Rectal smooth muscle tissue (tissue), 1 donor: ENCODE measurements at regions not wholly inside any gene's neighbourhood (a gene's known extent, or its start where the extent isn't known, plus 50 kb on each side); places are given as distances from the start of the nearest gene placed in this dataset.

Source experiments
- H3K27ac ChIP-seq: one replicate; pipeline ENCODE4 v1.7.0; 2013; ENCODE audit warnings: low read depth, low read length, inconsistent platforms
- H3K27me3 ChIP-seq: one replicate; pipeline ENCODE4 v1.7.0; 2013; ENCODE audit warnings: low read length; ENCODE audit not compliant: control insufficient read depth, insufficient read depth
- H3K36me3 ChIP-seq: one replicate; pipeline ENCODE4 v1.7.0; 2013; ENCODE audit warnings: low read length; ENCODE audit not compliant: control insufficient read depth, insufficient read depth
- H3K4me1 ChIP-seq: one replicate; pipeline ENCODE4 v1.7.0; 2013; ENCODE audit warnings: low read length; ENCODE audit not compliant: control insufficient read depth, insufficient read depth
- H3K4me3 ChIP-seq: one replicate; pipeline ENCODE4 v1.7.0; 2013; ENCODE audit warnings: low read length
- H3K9ac ChIP-seq: one replicate; pipeline ENCODE4 v1.7.0; 2013; ENCODE audit warnings: low read length

DNA sequence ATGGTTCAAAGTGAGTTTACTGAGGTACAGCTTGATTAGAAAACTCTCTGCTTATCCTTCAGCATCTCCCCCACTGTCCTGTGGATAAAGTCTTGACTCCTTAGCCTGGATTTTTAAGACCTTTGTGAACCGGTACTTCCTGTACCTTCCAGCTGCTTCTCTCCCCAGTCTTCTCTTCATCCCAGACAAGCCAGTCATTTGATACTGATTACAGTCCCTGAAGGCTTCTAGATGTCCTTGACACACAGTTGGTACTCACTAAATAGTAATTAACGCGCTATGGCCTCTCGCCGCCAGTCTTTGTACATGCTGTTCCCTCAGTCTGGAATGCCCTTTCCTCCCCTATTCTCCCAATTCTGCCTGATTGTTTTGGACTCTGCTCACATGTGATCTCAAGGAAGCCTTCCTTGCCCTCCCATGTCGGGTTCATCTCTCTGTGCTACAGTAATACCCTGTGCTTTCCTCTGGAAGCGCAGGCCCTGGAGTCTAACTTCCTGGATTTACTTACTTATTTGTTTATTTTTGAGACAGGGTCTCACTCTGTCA, 50.6 kb upstream of the PTGR2 start:
- Histone ChIP-seq H3K36me3 (no peaks in the 10 kb centered on the region), H3K4me1 (no peaks in the 10 kb centered on the region), H3K9ac (no peak overlapping the region), H3K27me3 (no peaks in the 10 kb centered on the region), H3K27ac (no peak overlapping the region), H3K4me3 (no peak overlapping the region)

GRCh38 chr14:73797543-73798265, 53.9 kb upstream of the PTGR2 start:
- Histone ChIP-seq H3K4me3 (no peak overlapping the region), H3K9ac (no peak overlapping the region), H3K27me3 (no peaks in the 10 kb centered on the region), H3K4me1 (peaks cover 13% of the 10 kb centered on the region), H3K27ac (no peak overlapping the region), H3K36me3 (no peaks in the 10 kb centered on the region)

- H3K36me3 ChIP-seq, result no peaks in the 10 kb centered on the region
- no peaks in the 10 kb centered on the region for H3K27me3 ChIP-seq
- H3K27ac ChIP-seq, result no peak overlapping the region
- no peak overlapping the region for H3K9ac ChIP-seq
- peaks cover 13% of the 10 kb centered on the region for H3K4me1 ChIP-seq
- H3K4me3 ChIP-seq, result no peak overlapping the region
Measured at GRCh38 chr14:73796893-73797542, 54.6 kb upstream of the PTGR2 start.

GRCh38 chr14:73796415-73796814, 55.2 kb upstream of the PTGR2 start:
- no peak overlapping the region for H3K4me3 ChIP-seq
- no peak overlapping the region for H3K9ac ChIP-seq
- peaks cover 13% of the 10 kb centered on the region for H3K4me1 ChIP-seq
- no peaks in the 10 kb centered on the region for H3K36me3 ChIP-seq
- no peak overlapping the region for H3K27ac ChIP-seq
- H3K27me3 ChIP-seq, result no peaks in the 10 kb centered on the region

DNA sequence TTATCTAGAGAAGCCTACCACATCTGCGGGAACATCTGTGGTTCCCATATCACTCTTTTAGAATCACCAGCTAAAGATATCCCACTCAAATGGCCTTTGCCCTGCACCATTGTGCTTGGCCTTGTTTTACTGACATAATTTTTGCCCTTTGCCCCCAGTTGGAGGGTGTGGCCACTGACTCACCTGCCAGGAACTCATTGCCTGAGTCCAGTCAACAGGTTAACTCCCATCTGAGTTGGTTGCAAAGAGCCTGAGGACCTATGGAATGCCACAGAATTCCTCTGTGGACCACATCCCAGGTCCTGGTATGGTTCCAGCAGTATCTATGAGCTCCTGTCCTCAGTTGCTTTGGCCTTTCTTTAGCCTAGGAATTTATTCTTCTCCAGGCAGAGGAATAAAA, 55.7 kb upstream of the PTGR2 start:
- H3K27ac ChIP-seq, result no peak overlapping the region
- H3K4me1 ChIP-seq, result peaks cover 13% of the 10 kb centered on the region
- no peaks in the 10 kb centered on the region for H3K36me3 ChIP-seq
- H3K27me3 ChIP-seq, result no peaks in the 10 kb centered on the region
- H3K9ac ChIP-seq, result no peak overlapping the region
- H3K4me3 ChIP-seq, result no peak overlapping the region

DNA sequence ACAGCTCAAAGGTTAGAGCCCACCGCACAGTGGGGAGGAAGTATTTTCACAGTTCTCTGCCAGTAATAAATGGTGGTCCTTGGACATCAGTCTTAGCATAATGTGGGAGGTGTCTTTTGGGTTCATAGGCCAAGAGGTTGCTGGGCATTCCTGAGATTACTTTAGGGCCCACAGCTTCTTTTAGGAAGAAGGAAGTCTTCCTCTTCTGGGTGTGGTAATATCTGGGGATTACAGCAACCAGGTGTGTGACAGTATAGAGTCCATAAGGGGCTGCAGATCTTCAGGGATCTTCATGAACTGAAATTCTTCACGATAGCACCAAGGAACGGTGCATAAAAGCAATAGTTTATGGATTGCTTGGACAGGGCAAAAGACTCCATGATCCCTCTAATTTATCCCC, 56.2 kb upstream of the PTGR2 start:
- no peak overlapping the region for H3K4me3 ChIP-seq
- peaks cover 16% of the 10 kb centered on the region for H3K4me1 ChIP-seq
- no peak overlapping the region for H3K9ac ChIP-seq
- peak overlapping the region; percentile 85 for H3K27ac ChIP-seq
- H3K36me3 ChIP-seq, result no peaks in the 10 kb centered on the region
- no peaks in the 10 kb centered on the region for H3K27me3 ChIP-seq

GRCh38 chr14:73794146-73794545, 57.5 kb upstream of the PTGR2 start:
- Histone ChIP-seq H3K27ac (peak overlapping the region; percentile 85), H3K9ac (no peak overlapping the region), H3K4me1 (peaks cover 26% of the 10 kb centered on the region), H3K36me3 (no peaks in the 10 kb centered on the region), H3K4me3 (no peak overlapping the region), H3K27me3 (no peaks in the 10 kb centered on the region)

GRCh38 chr14:73792481-73792880, 59.1 kb upstream of the PTGR2 start:
- Histone ChIP-seq H3K9ac (no peak overlapping the region), H3K36me3 (no peaks in the 10 kb centered on the region), H3K4me1 (peaks cover 39% of the 10 kb centered on the region), H3K4me3 (no peak overlapping the region), H3K27ac (no peak overlapping the region), H3K27me3 (no peaks in the 10 kb centered on the region)

DNA sequence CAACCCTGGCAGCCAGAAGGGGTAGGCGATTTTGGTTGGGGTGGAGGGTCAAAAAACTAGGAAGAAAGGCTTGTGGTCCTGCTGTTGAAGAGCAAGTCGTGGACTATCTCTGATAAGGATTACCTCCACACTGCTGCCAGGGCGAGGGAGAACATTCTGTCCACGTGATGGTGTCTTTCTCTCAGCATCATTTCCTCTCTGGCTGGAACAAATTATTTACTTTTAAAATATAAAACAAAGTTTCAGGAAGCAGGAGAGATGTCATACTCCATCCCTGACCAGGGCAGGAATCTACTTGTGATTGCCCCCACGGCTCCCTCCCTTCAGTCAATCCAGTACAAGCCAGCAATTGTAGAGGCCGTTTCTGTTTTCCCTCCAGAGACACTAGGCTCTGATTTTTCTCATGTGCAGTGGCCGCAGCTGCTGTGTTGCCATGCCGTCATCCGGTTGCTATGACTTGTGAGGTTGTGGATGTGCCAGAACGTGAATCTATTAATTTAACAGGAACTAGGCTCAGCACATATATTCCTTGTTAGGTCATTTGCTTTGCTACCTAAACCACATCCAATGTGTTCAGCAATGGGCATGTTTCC, 61.5 kb upstream of the PTGR2 start:
- Histone ChIP-seq H3K4me3 (peak overlapping the region; percentile 14), H3K27me3 (no peaks in the 10 kb centered on the region), H3K9ac (no peak overlapping the region), H3K27ac (peak overlapping the region; percentile 97), H3K36me3 (no peaks in the 10 kb centered on the region), H3K4me1 (peaks cover 39% of the 10 kb centered on the region)

DNA sequence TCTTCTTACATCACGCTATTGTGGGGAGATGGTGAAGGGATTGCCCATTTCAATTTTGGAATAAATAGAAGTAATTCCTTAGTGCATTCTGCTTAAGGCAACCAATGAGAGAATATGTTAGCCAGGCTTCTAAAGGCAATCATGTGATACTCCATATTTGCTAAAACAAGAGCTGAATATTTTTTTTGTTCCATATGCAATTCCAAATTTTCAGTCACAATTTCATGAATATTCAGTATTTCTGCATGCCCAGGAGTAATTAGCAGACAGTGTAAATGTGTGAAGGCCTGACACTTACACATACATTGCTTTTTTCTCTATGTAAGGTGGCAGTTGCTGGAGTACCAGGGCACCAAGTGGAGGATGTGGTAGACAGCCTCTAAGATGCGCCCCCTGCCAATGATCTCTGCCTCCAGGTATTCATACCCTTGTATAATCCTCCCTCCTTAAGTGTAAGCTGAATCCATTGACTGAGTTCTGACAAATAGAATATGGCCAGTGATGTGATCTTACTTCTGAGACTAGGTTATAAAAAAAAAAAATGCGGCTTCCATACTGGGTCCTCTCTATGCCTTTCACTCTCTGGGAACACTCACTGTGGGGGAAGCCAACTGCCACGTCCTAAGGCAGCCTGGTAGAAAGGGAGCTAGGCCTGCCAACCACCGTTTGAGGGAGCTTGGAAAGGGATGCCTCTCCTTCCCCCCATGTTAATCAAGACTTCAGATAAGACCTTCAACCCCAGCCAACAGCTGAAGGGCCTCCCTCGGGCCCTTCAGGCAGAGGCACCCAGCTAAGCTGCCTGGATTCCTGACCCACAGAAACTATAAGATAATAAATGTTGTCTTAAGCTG, 62.7 kb upstream of the PTGR2 start:
- H3K4me3 ChIP-seq, result no peak overlapping the region
- H3K27ac ChIP-seq, result peak overlapping the region; percentile 97
- no peaks in the 10 kb centered on the region for H3K27me3 ChIP-seq
- H3K36me3 ChIP-seq, result no peaks in the 10 kb centered on the region
- H3K4me1 ChIP-seq, result peaks cover 40% of the 10 kb centered on the region
- no peak overlapping the region for H3K9ac ChIP-seq

DNA sequence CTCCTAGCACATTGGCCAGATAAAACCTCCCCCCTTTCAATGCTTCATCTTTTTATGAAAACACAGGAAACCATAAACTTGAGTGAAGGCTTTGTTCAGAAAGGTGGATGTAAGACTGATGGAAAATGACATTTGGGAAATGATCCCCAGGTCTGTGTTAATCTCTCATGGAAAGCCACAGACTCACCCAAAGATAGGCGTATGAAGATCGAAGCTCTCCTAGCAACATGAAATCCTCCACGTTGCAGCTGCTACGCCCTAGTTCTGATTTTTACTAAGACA, 63.4 kb upstream of the PTGR2 start:
- Histone ChIP-seq H3K4me3 (peak overlapping the region; percentile 81), H3K27ac (peak overlapping the region; percentile 97), H3K4me1 (peaks cover 47% of the 10 kb centered on the region), H3K36me3 (no peaks in the 10 kb centered on the region), H3K27me3 (no peaks in the 10 kb centered on the region), H3K9ac (no peak overlapping the region)
